K562 (cell line): ENCODE measurements at regions not wholly inside any gene's neighbourhood (a gene's known extent, or its start where the extent isn't known, plus 50 kb on each side); places are given as distances from the start of the nearest gene placed in this dataset.

Source experiments
- ATAC-seq: fragments of 200-7000 bp; cut with Tn5 transposase; 3 replicates; pipeline ENCODE4 v1.9.1; 2020; ENCODE audit warnings: moderate library complexity
- BruUV-seq: library from RNA; stranded (reverse); fragments of 400-500 nt; replicated peaks from 2 replicates; lab custom pipeline; 2021; lab: Mats Ljungman, UMichigan
- CTCF ChIA-PET: fragments of 300-600 bp; formaldehyde crosslinking; extraction: SDS; loops from one replicate; lab custom pipeline; 2021; ENCODE audit warnings: low intra/inter-chr PET ratio; lab: Yijun Ruan, JAX
- POLR2A ChIA-PET: fragments of 300-600, 350-650 bp; sonication (Branson Sonifier 250); formaldehyde crosslinking; extraction: SDS; loops from one replicate; lab custom pipeline; 2021; ENCODE audit warnings: antibody characterized with exemption, inconsistent platforms; lab: Yijun Ruan, JAX
- DNase-seq, 4 experiments: peaks; one replicate each; pipeline versions ENCODE4 v3.0.0 to v3.0.0-alpha.2; 2011 to 2018; ENCODE audit warnings: low spot score in 3 of 4, mixed read lengths in 3 of 4; ENCODE audit errors: extremely low read depth in 1 of 4
- FAIRE-seq: peaks from 2 replicates; lab custom pipeline; 2011; peaks lifted over from hg19 to GRCh38; lab: Jason Lieb, UNC
- H2AFZ ChIP-seq: 2 replicates; pipeline ENCODE4 v1.6.0; 2011; ENCODE audit warnings: low read depth, low read length, control low read depth, inconsistent platforms
- H3K27ac ChIP-seq: fragments of 200-600 bp; 3 replicates; pipeline ENCODE4 v1.8.0; 2011; ENCODE audit warnings: low read depth, mild to moderate bottlenecking, control low read depth, inconsistent platforms, low read length, moderate library complexity, mixed read lengths; ENCODE audit errors: extremely low read depth
- H3K27me3 ChIP-seq, 2 experiments: fragments of 300-600 bp in 1 of 2; 2 replicates in 1 of 2; 3 replicates in 1 of 2; pipeline versions ENCODE4 v1.6.0 to v1.8.0; 2011; ENCODE audit warnings: inconsistent platforms in 2 of 2, low read length in 2 of 2, mild to moderate bottlenecking in 1 of 2, mixed read lengths in 1 of 2, moderate library complexity in 1 of 2; ENCODE audit not compliant: control insufficient read depth in 2 of 2, insufficient read depth in 2 of 2
- H3K36me3 ChIP-seq: fragments of 300-600 bp; 3 replicates; pipeline ENCODE4 v1.8.0; 2011; ENCODE audit warnings: mild to moderate bottlenecking, low read length, inconsistent platforms; ENCODE audit not compliant: control insufficient read depth, insufficient read depth
- H3K4me1 ChIP-seq, 2 experiments: fragments of 200-600 bp in 1 of 2; replicated peaks in 1 of 2; 2 replicates in 1 of 2; 3 replicates in 1 of 2; pipeline versions ENCODE4 v1.5.1 to v1.8.0; 2011; ENCODE audit warnings: inconsistent platforms in 2 of 2, low read length in 2 of 2, mild to moderate bottlenecking in 1 of 2, mixed read lengths in 1 of 2, moderate library complexity in 1 of 2; ENCODE audit not compliant: control insufficient read depth in 2 of 2, insufficient read depth in 2 of 2
- H3K4me2 ChIP-seq: 2 replicates; pipeline ENCODE4 v1.6.1; 2011; ENCODE audit warnings: low read length, control low read depth, inconsistent platforms, mixed read lengths; ENCODE audit not compliant: insufficient read depth
- H3K4me3 ChIP-seq: fragments of 200-600 bp; sonication (generic), shearing (Covaris generic); 2 replicates; pipeline ENCODE4 v1.5.1; 2016; ENCODE audit warnings: control low read depth, inconsistent platforms
- H3K79me2 ChIP-seq: fragments of 200-600 bp; 3 replicates; pipeline ENCODE4 v1.8.0; 2011; ENCODE audit warnings: low read length, inconsistent platforms; ENCODE audit not compliant: control insufficient read depth, insufficient read depth
- H3K9ac ChIP-seq, 2 experiments: 2 replicates each; pipeline versions ENCODE4 v1.6.0 to v1.6.1; 2011; ENCODE audit warnings: low read depth in 2 of 2, low read length in 2 of 2, control low read depth in 1 of 2, inconsistent platforms in 1 of 2, mild to moderate bottlenecking in 1 of 2, mixed read lengths in 1 of 2; ENCODE audit not compliant: insufficient read depth in 1 of 2
- H3K9me1 ChIP-seq: one replicate; pipeline ENCODE4 v1.6.0; 2011; ENCODE audit warnings: inconsistent platforms, mild to moderate bottlenecking, low read length, moderate library complexity; ENCODE audit not compliant: control insufficient read depth, insufficient read depth
- H3K9me3 ChIP-seq: replicated peaks from 2 replicates; pipeline ENCODE4 v1.5.1; 2011; ENCODE audit warnings: low read depth, low read length, inconsistent platforms; ENCODE audit not compliant: control insufficient read depth, insufficient read depth
- H4K20me1 ChIP-seq: replicated peaks from 2 replicates; pipeline ENCODE4 v1.6.1; 2011; ENCODE audit warnings: low read length, inconsistent platforms, mixed read lengths; ENCODE audit not compliant: control insufficient read depth, insufficient read depth
- ATF3 ChIP-seq, 2 experiments: fragments of 450-650 bp in 1 of 2; sonication (generic) in 1 of 2; formaldehyde crosslinking in 1 of 2; IDR thresholded peaks in 1 of 2; conservative IDR thresholded peaks in 1 of 2; 2 replicates each; pipeline versions ENCODE4 v1.6.1 to v1.8.1; 2016 to 2023; ENCODE audit warnings: mild to moderate bottlenecking in 2 of 2, moderate library complexity in 2 of 2, inconsistent platforms in 1 of 2, missing genetic modification reagents in 1 of 2
- CBX8 ChIP-seq: fragments of 200-600 bp; sonication (generic); IDR thresholded peaks from 2 replicates; pipeline ENCODE4 v1.6.1; 2012; ENCODE audit warnings: borderline replicate concordance, mixed run types, low read depth, mild to moderate bottlenecking, moderate library complexity, mixed read lengths, low read length, control low read depth, inconsistent platforms; ENCODE audit not compliant: poor library complexity, severe bottlenecking; ENCODE audit errors: extremely low read depth
- DNMT1 ChIP-seq: fragments of 450-650 bp; IDR thresholded peaks from 2 replicates; pipeline ENCODE4 v1.6.1; 2016; ENCODE audit warnings: antibody characterized with exemption, mild to moderate bottlenecking
- DPF2 ChIP-seq: fragments of 450-650 bp; IDR thresholded peaks from 2 replicates; pipeline ENCODE4 v1.6.1; 2016
- EHMT2 ChIP-seq: fragments of 450-650 bp; IDR thresholded peaks from 2 replicates; pipeline ENCODE4 v1.6.1; 2018; ENCODE audit warnings: antibody characterized with exemption
- FOS ChIP-seq: IDR thresholded peaks from 3 replicates; pipeline ENCODE4 v1.6.1; 2011; ENCODE audit not compliant: insufficient read length; ENCODE audit errors: extremely low read depth
- FOSL1 ChIP-seq: fragments of 200-800 bp; sonication (Bioruptor generic); conservative IDR thresholded peaks from 2 replicates; pipeline ENCODE4 v1.6.1; 2016; ENCODE audit warnings: missing genetic modification characterization, missing compliant biosample characterization
- FOXK1 ChIP-seq: sonication (generic); formaldehyde crosslinking; IDR thresholded peaks from 2 replicates; pipeline ENCODE4 v1.8.0; 2022; ENCODE audit warnings: missing genetic modification reagents, mild to moderate bottlenecking, borderline replicate concordance
- HLTF ChIP-seq: fragments of 450-650 bp; IDR thresholded peaks from 2 replicates; pipeline ENCODE4 v1.6.1; 2016
- HSF4 ChIP-seq: fragments of 250-450 bp; sonication (Bioruptor Pico); IDR thresholded peaks from 2 replicates; pipeline ENCODE4 v2.1.2; 2022; ENCODE audit warnings: mild to moderate bottlenecking, moderate library complexity, borderline replicate concordance
- MAFK ChIP-seq: IDR thresholded peaks from 2 replicates; pipeline ENCODE4 v1.6.1; 2011; ENCODE audit warnings: low read length, improper control_type of control experiment
- MCM3 ChIP-seq: fragments of 450-650 bp; IDR thresholded peaks from 2 replicates; pipeline ENCODE4 v1.6.1; 2016
- SMAD3 ChIP-seq: fragments of 450-650 bp; formaldehyde crosslinking; conservative IDR thresholded peaks from 2 replicates; pipeline ENCODE4 v1.4.0; 2020; ENCODE audit warnings: mild to moderate bottlenecking
- SOX6 ChIP-seq: fragments of 450-650 bp; IDR thresholded peaks from 2 replicates; pipeline ENCODE4 v1.6.1; 2014; ENCODE audit warnings: mild to moderate bottlenecking
- ZBED1 ChIP-seq: IDR thresholded peaks from 2 replicates; pipeline ENCODE4 v1.6.1; 2014
- ZNF354B ChIP-seq: fragments of 250-450 bp; sonication (Bioruptor Pico); IDR thresholded peaks from 2 replicates; pipeline ENCODE4 v1.4.0; 2020
- ZNF436 ChIP-seq: fragments of 250-450, 450-650 bp; sonication (Bioruptor Pico); formaldehyde crosslinking; IDR thresholded peaks from 2 replicates; pipeline ENCODE4 v1.7.0; 2020; ENCODE audit warnings: mild to moderate bottlenecking
- ZNF57 ChIP-seq: fragments of 450-650 bp; formaldehyde crosslinking; IDR thresholded peaks from 2 replicates; pipeline ENCODE4 v1.4.0; 2020; ENCODE audit warnings: mild to moderate bottlenecking, moderate library complexity
- WGBS: fragments of 100-300 bp; shearing (Covaris generic); methylation state at CpG from one replicate; pipeline ENCODE4 v1.1.6; 2016; ENCODE audit warnings: low coverage, mixed read lengths; ENCODE audit not compliant: insufficient coverage; ENCODE audit errors: missing lambda C conversion rate; 5-methylcytosine and 5-hydroxymethylcytosine counted together
- in situ Hi-C: fragments of 300-500 bp; cut with MboI; formaldehyde crosslinking; loops from 4 replicates; pipeline ENCODE4 v1.15.0; 2018; ENCODE audit warnings: inconsistent platforms, mixed read lengths
- intact Hi-C: fragments of 100-400 bp; cut with micrococcal nuclease; formaldehyde crosslinking; loops from 2 replicates; pipeline ENCODE4 v1.14.2; 2022
- TF ChIP-seq, protein P1 (sequence below): fragments of 250-450 bp; sonication (Bioruptor Pico); IDR thresholded peaks from 2 replicates; pipeline ENCODE4 v1.8.0; 2021; ENCODE audit warnings: moderate library complexity, mild to moderate bottlenecking, inconsistent platforms

- TF ChIP-seq ATF3 (IDR thresholded peaks at IDR 0.05) (no peak), ATF3 (CRISPR knock-in tag; conservative IDR thresholded peaks at IDR 0.05) (no peak), MCM3 (no peak), MAFK (no peak), DNMT1 (no peak), ZNF354B (CRISPR knock-in tag) (no peak), FOS (no peak)
- TF ChIP-seq, protein P1, sequence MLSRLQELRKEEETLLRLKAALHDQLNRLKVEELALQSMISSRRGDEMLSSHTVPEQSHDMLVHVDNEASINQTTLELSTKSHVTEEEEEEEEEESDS (CRISPR knock-in tag), result no peak
Observed at GRCh38 chrX:41003506-41004270, 81.6 kb upstream of the USP9X start (continued).

DNA sequence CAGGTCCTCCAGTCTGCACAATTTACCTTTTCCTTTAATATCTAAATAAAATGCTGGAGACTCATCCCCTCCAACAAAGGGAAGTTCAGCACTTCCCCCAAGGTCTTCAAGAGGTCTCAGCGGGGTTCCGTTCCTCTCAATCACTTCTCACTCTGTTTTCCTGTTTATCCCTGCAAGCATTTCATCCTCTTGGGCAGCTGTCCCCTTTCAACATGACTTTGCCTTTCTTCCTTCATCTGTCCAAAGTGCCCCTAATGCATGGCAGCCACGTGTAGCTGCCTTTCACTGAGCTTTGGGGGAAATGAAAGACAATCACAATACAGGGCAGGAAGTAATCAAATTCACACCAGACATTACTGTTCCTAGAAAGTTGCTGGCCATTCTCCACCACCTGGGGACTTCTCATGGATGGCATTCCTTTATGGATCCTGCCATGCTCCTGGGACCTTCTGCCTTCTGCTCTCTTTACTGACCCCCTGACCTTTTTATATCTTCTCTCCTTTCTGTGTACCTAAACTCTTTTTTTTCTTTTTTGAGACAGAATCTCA lies 79.7 kb upstream of the USP9X start:
- Histone ChIP-seq H3K27me3 (no peaks in the 10 kb centered on the region), H3K4me1 (peaks cover 3 to 7% of the 10 kb centered on the region in 2 experiments; a peak in 4 of 5 replicates), H3K9ac (no peak overlapping the region; a peak in 1 of 4 replicates), H2AFZ (peak overlapping the region; percentile 63; the same call in 1 of the 2 replicates), H3K79me2 (no peaks in the 10 kb centered on the region), H3K4me2 (no peak overlapping the region), H3K27ac (no peak overlapping the region), H3K9me1 (no peaks in the 10 kb centered on the region), H4K20me1 (no peaks in the 10 kb centered on the region), H3K9me3 (no peaks in the 10 kb centered on the region), H3K36me3 (no peaks in the 10 kb centered on the region), H3K4me3 (no peak overlapping the region)
- intact Hi-C loops, result no loop called here
- POLR2A ChIA-PET, result interaction anchor here (0.6 kb wide), 1 partner anchor 991 kb away, joined by 3 read pairs; no protein-coding TSS in a partner anchor
- in situ Hi-C loops, result no loop called here
- FAIRE-seq (no peak), ATAC-seq (no peak), DNase-seq (no peak)
- no peak for TF ChIP-seq EHMT2
- no peak for TF ChIP-seq HSF4 (CRISPR knock-in tag)
- no peak for TF ChIP-seq SOX6
- TF ChIP-seq ZNF436 (CRISPR knock-in tag), result no peak
- TF ChIP-seq FOSL1 (tag), result no peak
- TF ChIP-seq ZNF57 (CRISPR knock-in tag), result no peak
- no peak for TF ChIP-seq HLTF
- no peak for TF ChIP-seq CBX8
- no peak for TF ChIP-seq FOXK1
- no peak for TF ChIP-seq SMAD3
- TF ChIP-seq DPF2, result no peak
- TF ChIP-seq ZBED1, result no peak
- CTCF ChIA-PET, result interaction anchor here (0.6 kb wide), 1 partner anchor 432 kb away, joined by 8 read pairs; no protein-coding TSS in a partner anchor
- BruUV-seq, result no TSS peak
- WGBS, result 13% methylated on average over 3 of the region's 3 CpGs
